T-helper 22 cell (primary cell): ENCODE measurements at regions not wholly inside any gene's neighbourhood (a gene's known extent, or its start where the extent isn't known, plus 50 kb on each side); places are given as distances from the start of the nearest gene placed in this dataset.

Experiments used
- DNase-seq: peaks from one replicate; pipeline ENCODE4 v3.0.0-alpha.2; 2020; ENCODE audit warnings: low read depth

DNA sequence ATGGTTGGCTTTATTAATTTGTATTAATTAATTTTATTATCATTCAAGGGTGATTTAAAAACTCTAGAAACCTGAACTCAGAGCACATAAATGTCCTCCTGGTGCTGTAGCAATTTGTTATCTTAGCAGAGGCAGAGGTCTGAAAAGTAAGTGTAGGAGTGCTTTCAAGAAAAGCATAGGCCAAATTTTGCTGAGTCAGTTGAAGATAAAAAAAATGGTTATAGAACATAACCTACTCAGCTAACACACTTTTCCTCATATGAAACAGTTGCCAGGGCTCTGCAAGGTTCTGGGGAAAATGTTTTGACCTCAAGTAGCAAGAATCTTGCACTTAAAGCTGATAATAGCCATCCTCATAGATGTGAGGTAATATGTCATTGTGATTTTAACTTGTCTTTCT, 53.5 kb upstream of the CHODL start:
- DNase-seq = no peak

DNA sequence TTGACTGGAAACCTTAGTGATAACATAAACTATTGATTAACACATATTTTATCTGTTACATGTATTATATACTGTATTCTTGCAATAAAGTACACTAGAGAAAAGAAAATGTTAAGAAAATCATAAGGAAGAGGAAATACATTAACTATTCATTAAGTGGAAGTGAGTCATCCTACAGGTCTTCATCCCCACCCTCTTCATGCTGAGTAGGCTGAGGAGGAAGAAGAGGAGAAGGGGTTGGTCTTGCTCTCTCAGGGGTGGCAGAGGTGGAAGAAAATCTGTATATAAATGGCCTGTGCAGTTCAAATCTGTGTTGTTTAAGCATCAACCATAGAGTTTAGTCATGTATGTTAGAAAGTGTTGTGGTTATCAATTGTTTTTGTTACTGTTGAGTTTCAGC, 66.1 kb upstream of the CHODL start:
- no peak for DNase-seq

DNA sequence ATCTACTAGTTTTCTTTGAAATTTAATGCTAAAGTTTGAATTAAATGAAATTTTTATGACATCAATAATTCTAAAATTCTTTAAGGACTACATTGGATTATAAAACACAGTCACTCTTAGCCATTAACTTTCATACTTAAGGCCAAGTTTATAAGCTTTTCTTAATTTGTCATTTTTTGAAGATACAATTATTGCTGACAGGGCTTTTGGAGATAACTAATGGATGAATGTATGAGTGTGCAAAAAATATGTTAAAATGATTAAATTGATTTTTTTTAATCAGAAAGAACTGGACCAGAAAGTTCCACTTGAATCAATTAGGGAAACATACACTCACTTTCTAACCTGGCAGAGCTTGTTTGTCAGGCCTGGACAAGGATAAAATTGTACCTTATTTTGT, 70.3 kb upstream of the CHODL start:
- no peak for DNase-seq

DNA sequence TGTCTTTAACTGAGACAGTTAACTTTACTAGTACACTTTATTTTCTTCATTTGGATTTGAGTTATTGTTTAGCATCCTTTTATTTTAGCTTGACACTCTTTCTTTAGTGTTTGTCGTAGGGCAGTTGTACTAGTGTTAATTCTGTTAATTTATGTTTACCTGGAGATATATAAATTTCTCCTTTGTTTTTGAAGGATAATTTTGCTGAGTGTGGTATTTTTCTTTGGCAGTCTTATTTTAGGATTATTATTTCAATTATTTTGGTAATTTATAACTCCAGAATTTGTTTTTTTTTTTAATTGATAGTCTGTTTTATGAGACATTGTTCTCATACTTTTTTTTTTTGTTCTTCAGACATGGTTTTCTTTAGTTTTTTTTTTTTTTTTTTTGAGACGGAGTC, 73.8 kb upstream of the CHODL start:
- no peak for DNase-seq

DNA sequence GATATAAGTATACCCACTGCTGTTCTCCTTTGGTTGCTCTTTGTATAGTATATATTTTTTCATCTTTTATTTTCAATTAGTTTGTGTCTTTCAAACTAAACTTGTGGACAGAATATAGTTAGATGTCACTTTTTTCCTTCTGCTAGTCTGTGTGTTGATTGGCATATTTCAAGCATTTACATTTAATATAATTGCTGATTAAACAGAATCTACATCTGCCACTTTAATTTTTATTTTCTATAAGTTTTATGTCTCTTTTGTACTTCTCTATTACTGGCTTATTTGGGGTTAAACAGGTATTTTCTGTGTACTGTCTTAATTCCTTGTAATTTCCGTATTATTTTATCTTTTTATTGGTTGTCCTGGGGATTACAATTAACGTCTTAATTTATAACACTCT, 74.4 kb upstream of the CHODL start:
- DNase-seq = no peak

DNA sequence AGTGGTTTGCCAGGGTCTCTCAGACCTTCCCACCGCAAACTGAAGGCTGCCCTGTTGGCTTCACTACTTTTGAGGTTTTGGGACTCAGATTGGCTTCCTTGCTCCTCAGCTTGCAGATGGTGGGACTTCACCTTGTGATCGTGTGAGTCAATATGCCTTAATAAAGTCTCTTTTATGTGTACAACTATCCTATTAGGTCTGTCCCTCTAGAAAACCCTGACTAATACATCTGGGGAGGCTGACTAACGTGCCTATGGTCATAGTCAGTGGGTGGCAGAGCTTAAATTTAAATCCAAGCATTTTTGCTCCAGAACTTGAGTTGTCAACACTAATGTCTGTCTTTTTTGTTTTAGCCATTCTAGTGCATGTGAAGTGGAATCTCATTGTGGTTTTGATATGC, 76.5 kb upstream of the CHODL start:
- no peak for DNase-seq

DNA sequence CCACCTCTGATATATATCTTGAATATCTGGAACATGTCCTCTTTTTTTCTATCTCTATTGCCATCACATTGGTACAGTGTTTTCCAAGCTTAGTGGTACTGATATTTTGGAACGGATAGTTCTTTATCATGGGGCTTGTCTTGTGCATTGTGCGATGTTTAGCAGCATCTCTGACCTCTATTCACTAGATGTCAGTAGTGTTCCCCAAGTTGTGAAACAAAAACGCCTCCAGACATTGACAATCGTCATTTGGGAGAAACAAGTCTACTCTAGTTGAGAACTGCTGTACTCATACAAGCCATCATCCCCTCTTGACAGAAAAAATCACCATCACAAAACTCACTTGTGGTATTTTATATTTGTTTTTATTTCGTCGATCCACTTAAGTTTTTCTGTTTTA, 79.7 kb upstream of the CHODL start:
- no peak for DNase-seq

DNA sequence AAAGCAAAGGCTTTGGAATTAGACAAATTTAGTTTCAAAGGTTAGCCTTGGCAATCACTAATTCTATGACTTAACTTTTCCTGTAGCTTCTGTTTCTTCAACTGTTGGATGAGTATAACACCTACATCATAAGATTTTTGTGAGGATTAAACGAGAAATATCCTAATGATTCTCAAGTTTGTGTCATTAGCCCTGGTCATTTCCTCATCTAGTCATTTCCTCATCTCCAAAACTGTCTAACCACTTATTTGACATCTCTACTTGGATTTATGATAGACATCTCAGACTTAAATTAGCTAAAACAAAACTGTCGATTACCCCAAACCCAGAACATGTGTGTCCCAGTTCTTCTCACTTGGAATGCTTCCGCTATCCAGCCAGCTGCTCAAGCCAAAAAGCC, 80.2 kb upstream of the CHODL start:
- no peak for DNase-seq

DNA sequence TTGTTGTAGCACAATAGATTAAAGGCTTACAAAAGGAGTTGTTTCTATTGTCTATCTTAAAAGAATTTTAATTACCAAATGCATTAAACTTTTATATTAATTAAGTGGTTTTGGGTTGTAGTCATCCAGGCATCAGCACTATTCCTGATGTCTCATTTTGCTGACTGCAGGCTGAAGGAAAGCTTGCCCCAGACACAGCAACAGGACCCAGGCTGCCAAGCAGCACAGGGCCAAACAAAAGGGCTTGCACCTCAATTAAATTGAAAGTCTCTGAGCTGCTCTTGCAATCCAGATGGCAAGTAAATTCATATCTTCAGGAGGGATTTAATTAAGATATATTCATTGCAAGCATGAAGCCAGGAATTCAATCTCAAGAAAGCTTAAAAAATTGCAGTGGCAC, 80.7 kb upstream of the CHODL start:
- DNase-seq = no peak

DNA sequence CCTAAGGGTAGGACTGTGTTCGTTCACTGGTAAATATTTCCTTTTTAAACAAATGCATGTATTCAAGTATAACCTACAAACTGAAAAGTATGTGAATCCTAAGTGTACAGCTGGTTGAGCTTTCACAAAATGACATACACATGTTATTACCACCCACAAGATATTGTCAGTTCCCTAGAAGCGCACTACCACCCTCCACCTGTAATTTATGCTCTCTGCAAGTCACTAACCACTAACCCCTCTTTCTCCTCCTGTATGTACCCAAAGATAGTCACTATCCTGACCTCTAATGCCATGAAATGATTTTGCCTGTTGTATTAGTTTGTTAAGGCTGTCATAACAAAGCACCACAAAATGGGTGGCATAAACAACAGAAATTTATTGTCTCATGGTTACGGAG, 82.8 kb upstream of the CHODL start:
- no peak for DNase-seq

DNA sequence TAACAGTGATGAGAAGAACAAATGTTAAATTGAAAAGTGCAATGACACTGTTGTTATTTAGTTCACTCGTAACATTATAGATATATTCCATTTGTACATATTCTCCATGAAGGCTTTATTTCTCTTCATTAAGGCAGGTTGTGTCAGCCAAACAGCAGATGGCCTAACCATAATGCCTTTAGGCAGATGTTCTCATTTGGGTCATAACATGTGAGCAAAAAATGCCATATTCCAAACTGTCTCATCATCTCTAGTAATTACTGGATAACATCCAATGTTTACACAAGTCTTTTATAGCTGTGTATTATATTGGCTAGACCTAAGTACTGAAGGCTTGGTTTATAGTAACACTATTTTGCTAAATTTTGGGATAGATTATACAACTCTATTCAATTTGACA, 87.2 kb upstream of the CHODL start:
- DNase-seq = no peak

DNA sequence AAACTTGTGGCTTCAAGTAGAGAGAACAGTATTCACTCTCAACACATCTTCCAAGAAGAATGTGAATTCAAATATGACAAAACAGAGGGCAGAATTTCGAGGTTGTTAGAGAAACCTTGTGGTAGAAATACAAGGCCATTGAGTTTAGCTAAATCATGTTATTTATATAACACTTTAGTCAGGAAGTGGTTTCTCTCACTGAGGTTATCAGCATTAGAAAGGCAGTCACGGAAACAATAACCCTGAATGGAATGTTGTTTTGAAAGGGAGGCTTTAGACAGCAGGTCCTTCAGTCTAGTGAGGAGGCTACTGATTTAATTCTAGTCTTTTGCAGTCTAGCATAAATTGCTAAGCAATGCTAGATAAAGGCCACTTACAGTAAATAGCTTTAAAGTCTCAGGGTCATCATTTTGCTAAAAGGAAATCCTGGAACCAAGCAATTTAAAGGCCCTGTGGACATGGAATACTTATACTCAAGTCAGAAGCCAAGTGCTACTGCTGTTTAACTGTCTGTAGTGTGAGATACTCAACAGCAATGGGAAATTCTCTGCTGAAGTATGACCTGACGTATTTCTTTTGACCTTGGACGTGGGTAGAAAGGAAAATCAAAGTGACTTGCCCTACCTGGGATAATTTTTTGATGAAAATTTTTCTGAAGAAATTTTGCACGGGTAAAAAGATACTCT, 89.0 kb upstream of the CHODL start:
- DNase-seq = no peak

DNA sequence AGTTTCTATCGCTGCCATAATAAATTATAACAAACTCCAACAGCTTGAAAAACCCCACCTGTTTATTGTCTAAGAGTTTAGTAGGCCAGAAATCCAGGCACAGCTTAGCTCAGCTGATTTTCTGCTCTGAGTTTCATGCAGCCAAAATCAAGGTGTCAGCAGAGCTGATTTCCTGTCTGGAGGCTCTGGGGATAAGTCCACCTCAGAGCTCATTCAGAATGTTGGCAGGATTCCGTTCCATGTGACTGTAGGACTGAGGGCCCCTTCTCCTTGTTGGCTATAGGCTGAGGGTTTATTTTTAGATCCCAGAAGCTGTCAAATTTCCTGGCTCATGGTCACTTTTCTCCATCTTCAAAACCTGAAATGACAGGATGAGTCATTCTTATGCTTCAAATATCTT, 91.6 kb upstream of the CHODL start:
- DNase-seq = no peak

DNA sequence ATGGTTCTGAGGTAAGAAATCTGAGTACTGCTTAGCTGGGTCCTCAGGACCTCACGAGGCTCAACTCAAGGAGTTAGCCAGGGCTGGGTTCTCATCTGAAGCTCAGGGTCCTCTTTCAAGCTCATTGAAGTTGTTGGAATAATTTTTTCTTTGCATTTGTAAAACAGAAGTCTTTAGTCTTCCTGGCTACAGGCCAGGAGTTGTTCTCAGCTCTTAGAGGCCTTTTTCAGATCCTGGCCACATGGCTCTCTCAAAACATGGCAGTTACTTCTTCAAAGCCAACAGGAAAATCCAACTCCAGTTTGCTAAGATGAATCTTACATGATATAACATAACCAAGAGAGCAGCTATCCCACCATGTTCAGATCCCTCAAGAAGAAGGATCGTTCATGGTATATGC, 92.3 kb upstream of the CHODL start:
- no peak for DNase-seq

DNA sequence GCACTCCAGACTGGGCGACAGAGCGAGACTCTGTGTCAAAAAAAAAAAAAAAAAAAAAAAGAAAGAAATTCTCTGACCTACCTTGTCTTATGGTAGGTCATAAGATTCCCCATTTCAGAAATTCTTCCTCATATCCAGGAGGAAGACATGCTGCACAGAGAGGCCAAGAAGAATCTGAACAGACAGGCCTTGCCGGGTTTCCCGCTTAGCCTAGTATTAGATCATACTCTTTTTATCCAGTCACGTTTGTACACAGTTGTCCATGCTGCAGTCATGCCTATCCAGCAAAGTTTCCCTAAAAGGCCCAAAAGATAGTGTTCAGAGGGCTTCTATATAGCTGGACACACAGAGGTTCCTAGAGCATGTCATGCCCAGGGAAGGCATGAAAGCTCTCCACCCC, 93.6 kb upstream of the CHODL start:
- no peak for DNase-seq

DNA sequence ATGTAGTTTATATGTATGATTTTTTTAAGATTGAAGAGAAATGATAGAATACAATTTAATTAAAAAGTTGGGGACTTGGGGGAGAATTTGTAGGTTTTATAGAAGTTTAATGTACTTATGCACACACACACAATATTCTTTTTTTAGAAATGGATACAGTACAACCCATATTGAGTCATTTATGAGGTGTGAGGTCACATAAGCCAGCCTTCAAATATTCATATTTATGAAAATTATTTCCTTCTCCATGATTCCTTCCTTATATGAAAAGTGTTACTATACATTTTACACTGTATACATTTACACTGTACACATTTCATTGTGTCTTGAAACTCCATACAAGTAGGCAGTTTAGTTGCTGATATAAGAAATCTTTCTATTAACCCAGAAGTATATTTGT, 96.2 kb upstream of the CHODL start:
- DNase-seq = no peak

DNA sequence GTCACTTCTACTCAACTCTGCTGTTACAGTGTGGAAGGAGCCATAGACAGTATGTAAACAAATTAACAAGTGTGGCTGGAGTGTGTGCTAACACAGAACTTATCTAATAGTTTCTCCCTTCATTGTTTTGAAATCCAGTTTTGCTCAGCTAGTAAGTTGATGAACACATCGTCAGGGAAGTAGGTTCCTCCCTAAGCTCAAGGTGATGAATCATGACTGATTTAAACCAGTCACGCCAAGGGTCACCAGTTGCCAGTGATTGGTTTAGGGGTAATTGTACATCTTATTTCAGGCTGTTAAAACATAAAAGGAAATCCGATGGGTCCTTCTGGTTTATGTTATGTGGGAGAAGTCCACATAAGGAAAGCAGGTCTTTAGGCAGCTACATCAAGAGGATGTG, 97.0 kb upstream of the CHODL start:
- DNase-seq = no peak

DNA sequence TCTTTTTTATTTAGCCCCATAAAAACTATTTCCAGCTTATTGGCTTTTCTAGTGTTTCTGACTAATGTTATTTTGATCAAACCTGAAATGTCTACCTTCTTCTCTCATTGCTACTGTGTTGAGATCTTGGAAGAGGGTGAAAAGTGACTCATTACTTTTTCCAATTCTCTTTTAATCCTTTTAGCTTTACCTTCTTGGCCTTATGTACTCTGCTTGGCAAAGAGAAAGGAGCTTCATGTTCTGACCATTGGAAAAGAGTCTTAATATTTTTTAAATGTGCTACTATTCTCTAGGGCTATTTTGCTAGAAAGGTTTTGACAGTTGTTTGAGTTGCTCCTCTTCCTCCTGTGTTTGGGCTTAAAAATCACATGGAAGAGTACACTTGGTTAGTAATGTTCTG, 97.8 kb upstream of the CHODL start:
- no peak for DNase-seq

DNA sequence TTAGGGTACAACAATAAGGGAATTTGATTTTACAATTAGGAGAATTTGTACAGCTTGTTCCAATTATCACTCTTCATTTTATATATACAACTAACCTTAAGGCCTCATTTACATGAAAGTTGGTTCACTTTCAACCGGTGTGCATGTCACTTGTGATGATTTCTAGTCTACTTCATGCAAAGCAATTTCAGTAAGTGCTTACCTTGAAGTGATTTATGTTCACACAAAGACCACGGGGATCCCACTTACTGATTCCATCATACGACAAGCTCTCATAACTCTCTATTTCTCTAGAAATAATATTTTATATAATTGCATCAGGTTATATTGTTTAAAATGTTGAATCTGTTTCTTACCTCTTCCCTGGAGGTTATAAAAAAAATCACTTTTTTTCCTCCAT, 100.3 kb upstream of the CHODL start:
- DNase-seq = no peak

DNA sequence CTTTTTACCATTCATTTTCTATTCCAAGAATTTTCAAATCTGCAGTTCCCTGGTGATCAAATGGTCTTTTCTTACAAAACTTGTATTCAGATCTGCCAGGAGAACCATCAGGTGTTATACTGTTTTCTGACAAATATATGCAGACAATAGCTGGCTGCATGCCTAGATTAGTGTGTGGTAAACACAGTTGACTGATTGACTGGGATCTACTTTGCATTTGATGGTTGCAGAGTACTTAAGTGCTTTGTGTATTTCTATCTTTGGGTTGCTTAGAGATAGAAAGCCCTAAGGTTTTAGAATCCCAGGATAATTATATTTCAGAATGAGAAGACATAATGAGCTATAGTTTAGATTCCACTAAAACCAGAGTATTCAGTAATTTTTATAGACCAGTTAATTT, 102.0 kb upstream of the CHODL start:
- DNase-seq = no peak

DNA sequence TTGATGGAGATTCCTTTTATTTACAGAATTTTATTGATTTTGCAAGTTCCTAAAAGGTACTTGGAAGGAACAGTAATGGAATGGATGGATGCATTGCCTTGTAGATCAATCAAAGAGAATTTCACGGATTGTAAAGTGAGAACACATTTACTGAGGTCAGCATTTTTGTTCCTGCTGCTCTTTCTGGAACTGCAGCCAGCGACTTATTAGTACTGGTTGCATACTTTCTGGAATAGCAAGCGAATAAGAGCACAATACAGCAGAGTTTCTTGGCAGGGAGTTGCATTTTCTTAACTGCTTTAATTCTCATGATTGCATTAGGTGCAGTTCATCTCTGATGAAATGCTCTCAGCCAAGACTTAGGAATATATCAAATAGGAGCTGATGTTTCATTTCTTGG, 106.1 kb upstream of the CHODL start:
- no peak for DNase-seq

DNA sequence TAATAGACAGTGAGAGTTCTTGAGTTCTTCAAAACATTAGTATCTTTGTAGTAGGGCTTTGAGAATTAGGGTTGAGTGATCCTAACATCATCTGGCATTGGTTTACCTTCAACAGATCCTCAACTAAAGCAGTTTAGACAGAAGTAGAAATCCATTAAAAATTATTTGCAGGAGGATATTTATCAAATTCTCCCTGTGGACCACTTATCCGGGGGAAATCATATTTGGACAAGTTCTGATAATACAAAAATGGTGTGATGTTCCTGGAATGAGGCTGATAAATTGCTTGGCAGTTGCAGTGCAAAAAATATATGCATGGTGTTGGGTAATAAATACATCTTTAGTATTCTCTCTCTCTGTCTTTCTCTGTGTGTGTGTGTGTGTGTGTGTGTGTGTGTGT, 115.1 kb upstream of the CHODL start:
- DNase-seq = no peak

DNA sequence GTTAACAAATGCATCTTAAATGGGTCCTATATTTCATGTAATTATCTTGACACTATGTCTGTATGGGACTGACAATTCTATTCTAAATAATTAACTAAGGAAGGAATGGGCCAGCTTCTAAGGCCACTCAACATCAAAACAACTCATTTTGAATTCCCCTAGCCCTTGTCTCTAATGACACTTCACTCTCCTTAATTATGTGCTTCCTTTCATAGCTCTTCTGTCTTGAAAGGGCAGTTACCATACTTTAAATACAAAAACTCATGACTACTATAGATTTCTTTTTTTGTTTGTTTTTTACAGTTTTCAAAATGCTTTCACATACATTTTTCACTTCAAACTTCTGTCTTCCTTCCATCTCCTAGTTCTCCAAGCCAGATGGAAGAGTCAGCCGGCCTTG, 126.1 kb upstream of the CHODL start:
- no peak for DNase-seq

DNA sequence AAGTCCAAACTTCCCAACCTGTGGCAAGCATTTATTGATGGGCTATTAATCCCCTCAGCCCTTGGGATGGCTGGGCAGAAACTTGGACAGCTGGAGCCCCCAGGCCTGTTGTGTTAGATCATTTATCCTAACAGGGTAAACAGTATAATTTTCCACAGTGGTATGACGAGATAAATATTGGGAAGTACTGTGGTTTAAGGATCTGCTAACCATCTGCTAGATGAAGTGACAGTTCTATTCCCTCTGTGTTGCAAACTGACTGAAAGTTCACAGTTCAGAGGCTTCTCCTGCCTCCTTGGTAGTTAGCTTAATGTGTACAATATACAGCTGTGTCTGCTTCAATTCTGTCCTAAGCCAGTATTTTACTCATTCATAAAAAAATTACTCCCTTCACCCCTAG, 127.5 kb upstream of the CHODL start:
- no peak for DNase-seq

DNA sequence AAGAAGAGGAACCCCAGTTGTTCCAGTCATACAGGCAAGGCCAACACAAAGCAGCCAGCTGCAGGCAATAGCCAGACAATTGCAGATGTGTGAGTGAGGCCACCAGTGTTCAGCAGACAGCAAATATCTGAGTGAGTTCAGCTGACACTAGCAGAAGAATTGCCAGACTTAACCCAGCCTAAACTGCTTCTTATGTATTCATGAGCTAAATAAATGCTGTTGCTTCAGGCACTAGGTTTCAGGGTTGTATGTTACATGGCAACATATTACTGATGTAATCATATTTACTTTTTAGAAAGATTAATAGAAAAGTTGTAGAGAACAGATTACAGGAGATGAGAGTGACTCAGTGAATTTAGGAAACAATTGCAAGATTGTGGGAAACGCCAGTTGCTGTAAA, 129.8 kb upstream of the CHODL start:
- DNase-seq = no peak
